ENCODE measurements at regions not wholly inside any gene's neighbourhood (a gene's known extent, or its start where the extent isn't known, plus 50 kb on each side); places are given as distances from the start of the nearest gene placed in this dataset.

GRCh38 chrX:7730071-7730470 lies 112.9 kb upstream of the VCX start:
- DNase-seq (no peak), ATAC-seq (no peak)
- Histone ChIP-seq H3K4me3 (no peak overlapping the region), H3K27ac (no peak overlapping the region), H3K27me3 (no peaks in the 10 kb centered on the region), H3K9me3 (no peaks in the 10 kb centered on the region), H3K36me3 (no peaks in the 10 kb centered on the region), H3K4me1 (no peaks in the 10 kb centered on the region)
- WGBS, 2 donors = 55 to 72% methylated on average over 2 of the region's 2 CpGs
- intact Hi-C loops (cut with DNase I) = no loop called here
- TF ChIP-seq CTCF (IDR thresholded peaks at IDR 0.05) = no peak

GRCh38 chrX:7720519-7720918 lies 122.5 kb upstream of the VCX start:
- intact Hi-C loops (cut with DNase I) = loop anchor here in 1 of 10 donors (10.0 kb wide), 1 partner anchor 204 kb away; the partner anchor contains the start of gene PNPLA4
- H3K9me3 ChIP-seq = no peaks in the 10 kb centered on the region
- no peaks in the 10 kb centered on the region for H3K36me3 ChIP-seq
- no peak overlapping the region for H3K4me3 ChIP-seq
- no peaks in the 10 kb centered on the region for H3K4me1 ChIP-seq
- no peak overlapping the region for H3K27ac ChIP-seq
- no peaks in the 10 kb centered on the region for H3K27me3 ChIP-seq
- DNase-seq (no peak), ATAC-seq (no peak)
- TF ChIP-seq CTCF (IDR thresholded peaks at IDR 0.05) = no peak

- Histone ChIP-seq H3K4me3 (no peak overlapping the region), H3K9me3 (no peaks in the 10 kb centered on the region), H3K27me3 (no peaks in the 10 kb centered on the region), H3K27ac (no peak overlapping the region), H3K4me1 (peaks cover 0 to 3% (median 0%) of the 10 kb centered on the region in 9 donors), H3K36me3 (no peaks in the 10 kb centered on the region)
- no peak for DNase-seq
- no peak for ATAC-seq
- intact Hi-C loops (cut with DNase I) = no loop called here
- TF ChIP-seq CTCF (IDR thresholded peaks at IDR 0.05) = no peak
- 27 to 35% methylated on average over 2 of the region's 2 CpGs for WGBS, 2 donors
Measured at GRCh38 chrX:7714351-7714750, 128.6 kb upstream of the VCX start.

GRCh38 chrX:7711167-7711566 lies 131.8 kb upstream of the VCX start:
- Histone ChIP-seq H3K4me3 (no peak overlapping the region), H3K36me3 (no peaks in the 10 kb centered on the region), H3K27ac (no peak overlapping the region), H3K4me1 (peaks cover 0 to 3% (median 0%) of the 10 kb centered on the region in 9 donors), H3K27me3 (no peaks in the 10 kb centered on the region), H3K9me3 (no peaks in the 10 kb centered on the region)
- intact Hi-C loops (cut with DNase I) = no loop called here
- ATAC-seq (no peak), DNase-seq (no peak)
- no peak for TF ChIP-seq CTCF (IDR thresholded peaks at IDR 0.05)

- no peak overlapping the region for H3K27ac ChIP-seq
- H3K4me3 ChIP-seq = peak overlapping the region in 1 of 10 donors; percentile 16
- H3K4me1 ChIP-seq = peaks cover 0 to 3% (median 0%) of the 10 kb centered on the region in 9 donors
- peak in 4 of 8 donors; percentile 49 to 69 (median 55) for ATAC-seq
- no peak for TF ChIP-seq CTCF (IDR thresholded peaks at IDR 0.05)
- no peaks in the 10 kb centered on the region for H3K9me3 ChIP-seq
- H3K27me3 ChIP-seq = no peaks in the 10 kb centered on the region
- intact Hi-C loops (cut with DNase I) = no loop called here
- peak in 1 of 2 donors; percentile 3 for DNase-seq
- 20 to 27% methylated on average over 4 of the region's 4 CpGs for WGBS, 2 donors
- no peaks in the 10 kb centered on the region for H3K36me3 ChIP-seq
Measured at GRCh38 chrX:7709845-7710244, 133.1 kb upstream of the VCX start.

Measured in heart right ventricle (tissue), 16 donors.